Subcutaneous abdominal adipose tissue (tissue), 5 donors: ENCODE measurements at regions not wholly inside any gene's neighbourhood (a gene's known extent, or its start where the extent isn't known, plus 50 kb on each side); places are given as distances from the start of the nearest gene placed in this dataset.

Experiments used
- H3K27ac ChIP-seq: one replicate; pipeline ENCODE4 v1.7.0; 2013; ENCODE audit warnings: low read depth, mild to moderate bottlenecking, inconsistent platforms, low read length, moderate library complexity
- H3K27me3 ChIP-seq, 5 donors: one replicate each; pipeline ENCODE4 v1.7.0; 2013; ENCODE audit warnings: low read length in 5 of 5, inconsistent platforms in 1 of 5; ENCODE audit not compliant: control insufficient read depth in 5 of 5, insufficient read depth in 4 of 5
- H3K36me3 ChIP-seq, 5 donors: one replicate each; pipeline ENCODE4 v1.7.0; 2013; ENCODE audit warnings: low read length in 5 of 5; ENCODE audit not compliant: control insufficient read depth in 5 of 5, insufficient read depth in 5 of 5
- H3K4me1 ChIP-seq, 5 donors: one replicate each; pipeline ENCODE4 v1.7.0; 2013; ENCODE audit warnings: low read length in 5 of 5, mild to moderate bottlenecking in 3 of 5, moderate library complexity in 1 of 5; ENCODE audit not compliant: control insufficient read depth in 5 of 5, insufficient read depth in 5 of 5
- H3K4me3 ChIP-seq, 5 donors: one replicate each; pipeline ENCODE4 v1.7.0; 2013; ENCODE audit warnings: low read length in 5 of 5, low read depth in 1 of 5
- H3K9ac ChIP-seq, 5 donors: one replicate each; pipeline ENCODE4 v1.7.0; 2013; ENCODE audit warnings: low read length in 5 of 5, mild to moderate bottlenecking in 4 of 5, moderate library complexity in 3 of 5
- H3K9me3 ChIP-seq, 5 donors: one replicate each; pipeline ENCODE4 v1.7.0; 2013; ENCODE audit warnings: low read length in 5 of 5; ENCODE audit not compliant: control insufficient read depth in 5 of 5
- donor health status: healthy.
- donor health status: healthy.
- donor health status: healthy.
- donor health status: healthy.
- donor health status: healthy.

- Histone ChIP-seq H3K4me3 (no peak overlapping the region), H3K36me3 (no peaks in the 10 kb centered on the region), H3K9ac (no peak overlapping the region), H3K27ac (no peak overlapping the region), H3K4me1 (peaks cover 0 to 5% (median 0%) of the 10 kb centered on the region in 5 donors), H3K27me3 (no peaks in the 10 kb centered on the region), H3K9me3 (peaks cover 0 to 12% (median 7%) of the 10 kb centered on the region in 5 donors)
Measured at GRCh38 chr20:55761797-55762196, 243.5 kb downstream of the CBLN4 start.

- H3K9ac ChIP-seq, result no peak overlapping the region
- peaks cover 0 to 5% (median 0%) of the 10 kb centered on the region in 5 donors for H3K4me1 ChIP-seq
- H3K9me3 ChIP-seq, result peaks cover 0 to 12% (median 7%) of the 10 kb centered on the region in 5 donors
- H3K36me3 ChIP-seq, result no peaks in the 10 kb centered on the region
- H3K27ac ChIP-seq, result no peak overlapping the region
- H3K27me3 ChIP-seq, result no peaks in the 10 kb centered on the region
- H3K4me3 ChIP-seq, result no peak overlapping the region
Measured at GRCh38 chr20:55761100-55761499, 244.2 kb downstream of the CBLN4 start.

DNA sequence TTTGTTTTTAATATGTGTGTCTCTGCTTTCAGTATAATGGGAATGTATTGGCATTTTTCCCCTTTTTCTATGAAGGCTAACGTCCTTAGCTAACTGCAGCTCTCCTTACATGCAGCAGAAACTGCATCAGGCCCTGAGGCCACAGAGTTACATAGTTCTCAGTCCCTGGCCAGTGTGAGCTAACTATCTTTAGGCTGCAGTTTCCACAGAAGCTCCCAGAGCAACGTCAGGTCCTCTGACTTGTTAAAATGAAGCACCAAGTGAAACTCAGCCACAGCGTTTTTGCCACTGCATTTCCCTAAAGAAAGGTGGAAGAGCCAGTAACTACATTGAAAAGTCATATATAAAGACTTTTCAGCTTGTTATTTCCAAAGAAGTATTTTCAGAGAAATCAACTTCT is 244.7 kb downstream of the CBLN4 start:
- Histone ChIP-seq H3K36me3 (no peaks in the 10 kb centered on the region), H3K9ac (no peak overlapping the region), H3K4me3 (no peak overlapping the region), H3K9me3 (peaks cover 0 to 11% (median 7%) of the 10 kb centered on the region in 5 donors), H3K4me1 (peaks cover 0 to 5% (median 0%) of the 10 kb centered on the region in 5 donors), H3K27ac (no peak overlapping the region), H3K27me3 (no peaks in the 10 kb centered on the region)

DNA sequence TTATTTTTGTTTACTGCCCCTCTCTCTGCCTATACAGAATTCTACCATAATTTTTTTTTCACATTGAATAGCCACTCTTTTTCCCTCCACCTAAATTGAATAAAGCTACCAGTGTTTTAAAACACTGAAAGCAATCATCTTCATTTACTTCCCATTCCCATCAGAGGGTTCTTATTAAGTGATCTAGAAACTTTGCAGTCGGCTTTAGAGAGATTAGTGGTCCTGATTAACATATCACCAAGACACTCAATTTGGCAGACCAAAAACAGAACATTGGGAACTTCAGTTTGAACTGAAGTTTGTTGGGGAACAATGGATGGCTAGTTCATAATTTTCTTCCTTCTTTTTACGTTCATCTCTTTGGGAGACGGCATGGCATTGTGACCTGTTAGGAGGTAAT is 249.5 kb downstream of the CBLN4 start:
- no peaks in the 10 kb centered on the region for H3K36me3 ChIP-seq
- no peak overlapping the region for H3K4me3 ChIP-seq
- H3K27ac ChIP-seq, result no peak overlapping the region
- H3K9me3 ChIP-seq, result no peaks in the 10 kb centered on the region
- H3K27me3 ChIP-seq, result no peaks in the 10 kb centered on the region
- peaks cover 0 to 3% (median 0%) of the 10 kb centered on the region in 5 donors for H3K4me1 ChIP-seq
- no peak overlapping the region for H3K9ac ChIP-seq

DNA sequence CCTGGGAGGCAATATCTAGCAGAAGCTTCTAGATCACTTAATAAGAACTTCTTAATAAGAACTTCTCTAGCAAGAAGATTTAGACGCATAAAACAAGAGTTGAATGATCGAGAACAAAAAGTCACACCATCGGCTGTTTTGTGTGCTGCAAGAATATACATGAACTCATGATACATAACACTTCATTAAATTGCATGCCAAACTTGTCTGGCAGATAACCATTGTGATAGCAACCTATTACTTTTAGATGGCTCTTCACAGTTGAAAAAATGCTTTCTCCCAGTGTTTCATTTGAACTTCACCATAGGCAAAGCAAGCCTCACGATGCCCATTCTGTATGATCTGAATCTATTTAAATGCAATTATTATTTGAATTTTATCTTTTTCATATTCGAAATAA is 249.9 kb downstream of the CBLN4 start:
- Histone ChIP-seq H3K4me3 (no peak overlapping the region), H3K9ac (no peak overlapping the region), H3K4me1 (peaks cover 0 to under 1% (median 0%) of the 10 kb centered on the region in 5 donors), H3K27ac (no peak overlapping the region), H3K27me3 (no peaks in the 10 kb centered on the region), H3K36me3 (no peaks in the 10 kb centered on the region), H3K9me3 (no peaks in the 10 kb centered on the region)

- H3K36me3 ChIP-seq, result no peaks in the 10 kb centered on the region
- no peak overlapping the region for H3K9ac ChIP-seq
- no peaks in the 10 kb centered on the region for H3K27me3 ChIP-seq
- peaks cover 0 to 5% (median 0%) of the 10 kb centered on the region in 5 donors for H3K9me3 ChIP-seq
- no peaks in the 10 kb centered on the region for H3K4me1 ChIP-seq
- H3K4me3 ChIP-seq, result no peak overlapping the region
- no peak overlapping the region for H3K27ac ChIP-seq
Measured at GRCh38 chr20:55746723-55747122, 258.6 kb downstream of the CBLN4 start.

DNA sequence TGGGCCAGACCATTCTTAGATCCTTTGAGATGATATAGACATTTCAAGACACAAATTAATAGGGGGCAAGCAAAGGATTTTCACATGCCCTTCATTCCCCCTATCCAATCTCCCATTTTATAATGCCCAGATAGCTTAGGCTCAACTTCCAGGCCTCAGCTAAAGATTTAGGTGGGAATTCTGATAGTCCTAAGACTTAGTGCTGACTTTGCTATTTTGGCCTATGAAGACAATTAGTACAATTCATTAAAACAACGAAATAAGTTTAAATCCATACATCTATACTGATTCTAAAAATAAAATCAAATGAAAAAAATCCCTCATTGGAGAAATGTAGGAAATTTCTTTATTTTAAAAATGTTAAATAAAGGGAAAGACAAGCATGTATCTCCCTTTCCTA is 259.5 kb downstream of the CBLN4 start:
- Histone ChIP-seq H3K36me3 (no peaks in the 10 kb centered on the region), H3K27me3 (no peaks in the 10 kb centered on the region), H3K9ac (no peak overlapping the region), H3K27ac (no peak overlapping the region), H3K9me3 (peaks cover 0 to 5% (median 0%) of the 10 kb centered on the region in 5 donors), H3K4me3 (no peak overlapping the region), H3K4me1 (no peaks in the 10 kb centered on the region)

DNA sequence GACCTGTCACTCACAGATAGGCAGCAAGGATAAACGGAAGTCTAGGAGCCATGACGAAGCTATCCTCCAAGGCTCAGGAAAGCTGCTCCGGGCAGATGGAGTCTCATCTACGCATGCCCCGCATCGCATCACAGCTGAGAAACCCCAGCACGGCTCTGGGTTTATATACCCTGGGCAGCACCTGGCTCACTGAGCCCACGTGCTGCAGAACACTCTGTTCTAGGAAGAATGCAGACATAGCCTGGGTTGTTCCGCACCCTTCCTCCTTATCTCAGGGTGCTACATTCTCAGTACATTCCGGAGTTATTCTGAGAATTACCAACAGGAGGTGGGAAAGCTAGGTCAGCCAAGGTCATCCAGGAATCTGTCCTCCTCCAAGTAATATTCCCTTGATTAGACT is 260.4 kb downstream of the CBLN4 start:
- no peak overlapping the region for H3K4me3 ChIP-seq
- H3K27me3 ChIP-seq, result no peaks in the 10 kb centered on the region
- no peaks in the 10 kb centered on the region for H3K36me3 ChIP-seq

GRCh38 chr20:55741801-55742200 is 263.5 kb downstream of the CBLN4 start:
- Histone ChIP-seq H3K27ac (no peak overlapping the region), H3K9ac (no peak overlapping the region), H3K9me3 (peaks cover 0 to 3% (median 0%) of the 10 kb centered on the region in 5 donors), H3K27me3 (no peaks in the 10 kb centered on the region), H3K4me3 (no peak overlapping the region), H3K36me3 (no peaks in the 10 kb centered on the region), H3K4me1 (no peaks in the 10 kb centered on the region)

More for the DNA sequence above, 260.4 kb downstream of the CBLN4 start:
- Histone ChIP-seq H3K4me1 (no peaks in the 10 kb centered on the region), H3K9ac (no peak overlapping the region), H3K9me3 (peaks cover 0 to 5% (median 0%) of the 10 kb centered on the region in 5 donors), H3K27ac (no peak overlapping the region)

GRCh38 chr20:55740076-55740475 is 265.2 kb downstream of the CBLN4 start:
- H3K36me3 ChIP-seq, result no peaks in the 10 kb centered on the region
- H3K4me1 ChIP-seq, result no peaks in the 10 kb centered on the region
- H3K4me3 ChIP-seq, result no peak overlapping the region
- no peaks in the 10 kb centered on the region for H3K27me3 ChIP-seq
- peaks cover 0 to 3% (median 0%) of the 10 kb centered on the region in 5 donors for H3K9me3 ChIP-seq
- no peak overlapping the region for H3K27ac ChIP-seq
- no peak overlapping the region for H3K9ac ChIP-seq

- H3K9ac ChIP-seq, result no peak overlapping the region
- no peak overlapping the region for H3K27ac ChIP-seq
- H3K27me3 ChIP-seq, result no peaks in the 10 kb centered on the region
- H3K4me3 ChIP-seq, result no peak overlapping the region
- H3K9me3 ChIP-seq, result no peaks in the 10 kb centered on the region
- H3K4me1 ChIP-seq, result no peaks in the 10 kb centered on the region
- no peaks in the 10 kb centered on the region for H3K36me3 ChIP-seq
Measured at GRCh38 chr20:55730321-55730720, 275.0 kb downstream of the CBLN4 start.
